ENCODE measurements at regions not wholly inside any gene's neighbourhood (a gene's known extent, or its start where the extent isn't known, plus 50 kb on each side); places are given as distances from the start of the nearest gene placed in this dataset.

- TF ChIP-seq, protein P1, sequence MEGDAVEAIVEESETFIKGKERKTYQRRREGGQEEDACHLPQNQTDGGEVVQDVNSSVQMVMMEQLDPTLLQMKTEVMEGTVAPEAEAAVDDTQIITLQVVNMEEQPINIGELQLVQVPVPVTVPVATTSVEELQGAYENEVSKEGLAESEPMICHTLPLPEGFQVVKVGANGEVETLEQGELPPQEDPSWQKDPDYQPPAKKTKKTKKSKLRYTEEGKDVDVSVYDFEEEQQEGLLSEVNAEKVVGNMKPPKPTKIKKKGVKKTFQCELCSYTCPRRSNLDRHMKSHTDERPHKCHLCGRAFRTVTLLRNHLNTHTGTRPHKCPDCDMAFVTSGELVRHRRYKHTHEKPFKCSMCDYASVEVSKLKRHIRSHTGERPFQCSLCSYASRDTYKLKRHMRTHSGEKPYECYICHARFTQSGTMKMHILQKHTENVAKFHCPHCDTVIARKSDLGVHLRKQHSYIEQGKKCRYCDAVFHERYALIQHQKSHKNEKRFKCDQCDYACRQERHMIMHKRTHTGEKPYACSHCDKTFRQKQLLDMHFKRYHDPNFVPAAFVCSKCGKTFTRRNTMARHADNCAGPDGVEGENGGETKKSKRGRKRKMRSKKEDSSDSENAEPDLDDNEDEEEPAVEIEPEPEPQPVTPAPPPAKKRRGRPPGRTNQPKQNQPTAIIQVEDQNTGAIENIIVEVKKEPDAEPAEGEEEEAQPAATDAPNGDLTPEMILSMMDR (IDR thresholded peaks at IDR 0.05; ENCODE audit: low read depth, low read length): no peak
- DNase-seq (ENCODE audit: extremely low read depth, low read depth): no peak
Measured at GRCh38 chr3:83096-83495, 113.5 kb upstream of the CHL1 start.

DNA sequence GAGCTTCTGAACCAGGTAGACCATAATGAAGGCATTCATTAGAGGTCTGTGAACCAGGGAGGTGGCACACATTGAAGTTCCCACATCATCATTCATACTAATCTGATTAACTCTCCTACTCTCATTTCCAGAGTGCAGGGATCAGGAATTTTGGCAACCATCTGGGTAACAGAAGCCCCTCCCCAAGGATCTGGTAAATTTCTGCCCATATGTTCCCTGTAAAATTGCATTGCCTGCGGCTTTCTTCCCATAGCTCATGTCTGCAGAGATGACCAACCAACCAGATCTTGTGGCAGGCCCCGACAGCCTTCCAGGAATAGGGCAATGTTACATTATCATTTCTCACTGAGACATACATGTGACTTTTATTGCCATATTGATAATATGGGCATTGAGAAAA lies 111.4 kb upstream of the CHL1 start:
- DNase-seq (ENCODE audit: extremely low read depth, low read depth): no peak

DNA sequence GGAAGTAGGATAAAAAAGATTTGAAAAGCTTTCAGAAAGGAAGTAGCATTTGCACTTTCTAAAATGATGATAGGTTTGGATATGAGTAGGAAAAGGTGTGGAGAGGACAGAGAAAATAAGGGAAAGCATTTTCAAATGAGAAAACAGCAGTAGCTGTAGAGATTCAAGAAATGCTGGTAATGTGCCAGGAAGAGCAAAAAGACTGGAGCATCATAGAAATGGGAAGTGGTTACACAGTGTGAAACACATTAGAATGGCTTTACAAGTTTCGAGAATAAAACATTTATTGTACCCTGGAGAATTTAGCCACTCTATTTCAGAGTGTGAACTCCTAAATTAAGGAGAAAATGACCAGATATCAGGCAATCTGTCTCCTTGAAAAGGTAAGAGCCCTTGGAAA lies 108.3 kb upstream of the CHL1 start:
- DNase-seq (ENCODE audit: extremely low read depth, low read depth): no peak
- TF ChIP-seq, protein P1 (IDR thresholded peaks at IDR 0.05; ENCODE audit: low read depth, low read length): no peak

More for the DNA sequence above, 111.4 kb upstream of the CHL1 start:
- TF ChIP-seq, protein P1 (IDR thresholded peaks at IDR 0.05; ENCODE audit: low read depth, low read length): no peak

GRCh38 chr3:93746-94145 lies 102.8 kb upstream of the CHL1 start:
- TF ChIP-seq, protein P1 (IDR thresholded peaks at IDR 0.05; ENCODE audit: low read depth, low read length): no peak
- no peak for DNase-seq (ENCODE audit: extremely low read depth, low read depth)

DNA sequence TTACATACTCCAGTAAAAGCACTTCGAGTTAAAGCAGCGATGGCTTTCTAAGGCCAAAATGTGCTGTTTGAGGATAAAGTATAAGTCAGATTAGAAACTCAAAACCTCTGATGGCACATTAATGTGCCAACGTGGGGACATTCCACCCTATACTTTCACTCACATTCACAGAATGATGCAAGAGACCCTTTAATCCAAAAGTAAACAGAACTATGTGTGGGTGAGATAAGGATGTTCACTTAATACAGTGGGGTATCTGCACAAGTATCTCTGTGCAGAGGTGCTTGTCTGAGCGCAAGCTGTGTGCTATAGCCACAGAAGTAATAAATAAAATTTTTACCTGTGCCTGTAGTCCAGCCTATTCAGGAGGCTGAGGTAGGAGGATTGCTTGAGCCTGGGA lies 100.3 kb upstream of the CHL1 start:
- TF ChIP-seq, protein P1 (IDR thresholded peaks at IDR 0.05; ENCODE audit: low read depth, low read length): no peak

GRCh38 chr3:97417-98258 lies 98.9 kb upstream of the CHL1 start:
- TF ChIP-seq, protein P1 (IDR thresholded peaks at IDR 0.05; ENCODE audit: low read depth, low read length): no peak
- DNase-seq (ENCODE audit: extremely low read depth, low read depth): no peak

More for the DNA sequence above, 100.3 kb upstream of the CHL1 start:
- DNase-seq (ENCODE audit: extremely low read depth, low read depth): no peak

GRCh38 chr3:98259-98654 lies 98.3 kb upstream of the CHL1 start:
- TF ChIP-seq, protein P1 (IDR thresholded peaks at IDR 0.05; ENCODE audit: low read depth, low read length): no peak
- no peak for DNase-seq (ENCODE audit: extremely low read depth, low read depth)
